Calu3 (cell line): ENCODE measurements at regions not wholly inside any gene's neighbourhood (a gene's known extent, or its start where the extent isn't known, plus 50 kb on each side); places are given as distances from the start of the nearest gene placed in this dataset.
"Not testable (repeated sequence)": the region's sequence is repeated elsewhere in the genome, so short reads cannot be mapped to it uniquely, and the experiment has no call there.

Source experiments
- BruUV-seq: library from RNA; stranded (reverse); fragments of 400-500 nt; replicated peaks from 2 replicates; lab custom pipeline; 2021; lab: Mats Ljungman, UMichigan
- CTCF ChIA-PET: fragments of 300-600 bp; sonication (Branson Sonifier 250); formaldehyde crosslinking; loops from one replicate; lab custom pipeline; 2022; ENCODE audit warnings: antibody characterized with exemption; lab: Charles Lee
- DNase-seq: peaks from one replicate; pipeline ENCODE4 v3.0.0; 2022
- H3K27ac Mint-ChIP-seq: one replicate; pipeline ENCODE4 v1.8.0; 2022; ENCODE audit warnings: mixed read lengths; ENCODE audit not compliant: unreplicated experiment
- H3K27me3 Mint-ChIP-seq: one replicate; pipeline ENCODE4 v1.8.0; 2022; ENCODE audit warnings: mixed read lengths; ENCODE audit not compliant: unreplicated experiment
- H3K36me3 Mint-ChIP-seq: one replicate; pipeline ENCODE4 v1.8.0; 2022; ENCODE audit warnings: mild to moderate bottlenecking, moderate library complexity, mixed read lengths; ENCODE audit not compliant: insufficient read depth, unreplicated experiment
- H3K4me1 Mint-ChIP-seq: one replicate; pipeline ENCODE4 v1.8.0; 2022; ENCODE audit warnings: mild to moderate bottlenecking, low read depth, mixed read lengths; ENCODE audit not compliant: unreplicated experiment
- H3K4me3 Mint-ChIP-seq: one replicate; pipeline ENCODE4 v1.8.0; 2022; ENCODE audit warnings: mild to moderate bottlenecking, low read depth, moderate library complexity, mixed read lengths; ENCODE audit not compliant: unreplicated experiment
- H3K9me3 Mint-ChIP-seq: one replicate; pipeline ENCODE4 v1.8.0; 2022; ENCODE audit warnings: low read depth, mixed read lengths; ENCODE audit not compliant: unreplicated experiment
- CTCF ChIP-seq: fragments of 200-600 bp; IDR thresholded peaks from one replicate; pipeline ENCODE4 v1.8.0; 2022; ENCODE audit warnings: antibody characterized with exemption; ENCODE audit not compliant: unreplicated experiment
- intact Hi-C: fragments of 100-400 bp; cut with micrococcal nuclease; formaldehyde crosslinking; loops from one replicate; pipeline ENCODE4 v1.10.0; 2022; ENCODE audit not compliant: unreplicated experiment

- CTCF ChIA-PET = interaction anchor here (0.6 kb wide), 1 partner anchor 875 kb away, joined by 4 read pairs; no protein-coding TSS in a partner anchor
- BruUV-seq = no TSS peak
- Mint-ChIP-seq H3K4me3 (no peak overlapping the region), H3K36me3 (no peaks in the 10 kb centered on the region), H3K27me3 (no peaks in the 10 kb centered on the region), H3K4me1 (peaks cover 10% of the 10 kb centered on the region), H3K27ac (no peak overlapping the region), H3K9me3 (no peaks in the 10 kb centered on the region)
- no peak for DNase-seq
- no peak for TF ChIP-seq CTCF
- intact Hi-C loops = no loop called here
Observed at GRCh38 chr3:186440891-186441290, 78.9 kb upstream of the DGKG start.

GRCh38 chr3:186439725-186440124, 77.7 kb upstream of the DGKG start:
- Mint-ChIP-seq H3K4me3 (no peak overlapping the region), H3K27ac (no peak overlapping the region), H3K27me3 (peaks cover 1% of the 10 kb centered on the region), H3K9me3 (no peaks in the 10 kb centered on the region), H3K4me1 (no peaks in the 10 kb centered on the region), H3K36me3 (no peaks in the 10 kb centered on the region)
- no peak for DNase-seq
- CTCF ChIA-PET = interaction anchor here (0.6 kb wide), 1 partner anchor 44 kb away, joined by 3 read pairs; no protein-coding TSS in a partner anchor
- intact Hi-C loops = no loop called here
- no peak for TF ChIP-seq CTCF
- no TSS peak for BruUV-seq

GRCh38 chr3:186435332-186435731, 73.3 kb upstream of the DGKG start:
- BruUV-seq, CTCF ChIA-PET, H3K9me3 Mint-ChIP-seq, H3K36me3 Mint-ChIP-seq, intact Hi-C loops, H3K4me1 Mint-ChIP-seq, H3K27ac Mint-ChIP-seq, H3K4me3 Mint-ChIP-seq, DNase-seq: not testable (repeated sequence)
- peaks cover 44% of the 10 kb centered on the region for H3K27me3 Mint-ChIP-seq

- Mint-ChIP-seq H3K4me1 (no peaks in the 10 kb centered on the region), H3K4me3 (no peak overlapping the region), H3K9me3 (no peaks in the 10 kb centered on the region), H3K27ac (no peak overlapping the region), H3K36me3 (no peaks in the 10 kb centered on the region), H3K27me3 (peaks cover 44% of the 10 kb centered on the region)
- intact Hi-C loops = no loop called here
- no peak for TF ChIP-seq CTCF
- DNase-seq = no peak
- CTCF ChIA-PET = interaction anchor here (0.6 to 1.6 kb wide), 3 partner anchors 11 to 169 kb away, joined by 3 to 4 read pairs (median 3); no protein-coding TSS in a partner anchor
- BruUV-seq = no TSS peak
Observed at GRCh38 chr3:186432944-186433732, 71.1 kb upstream of the DGKG start.

- Mint-ChIP-seq H3K36me3 (no peaks in the 10 kb centered on the region), H3K4me1 (no peaks in the 10 kb centered on the region), H3K27ac (no peak overlapping the region), H3K4me3 (no peak overlapping the region), H3K9me3 (no peaks in the 10 kb centered on the region), H3K27me3 (peaks cover 53% of the 10 kb centered on the region)
- no peak for DNase-seq
- CTCF ChIA-PET = interaction anchor here (0.7 to 1.6 kb wide), 2 partner anchors 10 to 14 kb away, joined by 3 to 4 read pairs; no protein-coding TSS in a partner anchor
- intact Hi-C loops = no loop called here
- BruUV-seq = no TSS peak
- no peak for TF ChIP-seq CTCF
Observed at GRCh38 chr3:186432189-186432588, 70.2 kb upstream of the DGKG start.
